Ishikawa (cell line): ENCODE measurements at regions not wholly inside any gene's neighbourhood (a gene's known extent, or its start where the extent isn't known, plus 50 kb on each side); places are given as distances from the start of the nearest gene placed in this dataset.

Experiments
- CREB1 ChIP-seq: IDR thresholded peaks from 2 replicates; pipeline ENCODE4 v1.6.1; 2012; ENCODE audit warnings: low read depth
- TF ChIP-seq, protein P1 (sequence below): IDR thresholded peaks from 2 replicates; pipeline ENCODE4 v1.6.1; 2012

DNA sequence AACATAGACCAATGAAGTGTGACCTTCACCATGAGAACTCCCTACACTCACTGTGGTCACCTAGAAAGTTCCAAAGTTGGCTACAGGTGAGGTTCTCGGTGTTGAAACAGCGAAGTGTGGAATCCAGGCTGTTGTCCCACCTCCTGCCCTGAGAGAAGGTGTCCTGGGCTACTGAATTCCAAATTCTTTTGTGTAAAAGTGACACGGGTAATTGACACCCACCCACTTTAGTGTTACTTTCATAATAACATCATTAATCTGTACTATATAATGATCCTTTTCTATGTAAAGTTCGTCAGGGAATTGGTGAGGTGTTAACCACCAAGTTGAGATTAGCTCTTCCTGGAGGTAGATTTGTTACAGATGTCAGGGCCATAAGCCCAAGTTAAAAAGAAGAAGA lies 690.7 kb downstream of the RWDD3 start:
- TF ChIP-seq, protein P1, sequence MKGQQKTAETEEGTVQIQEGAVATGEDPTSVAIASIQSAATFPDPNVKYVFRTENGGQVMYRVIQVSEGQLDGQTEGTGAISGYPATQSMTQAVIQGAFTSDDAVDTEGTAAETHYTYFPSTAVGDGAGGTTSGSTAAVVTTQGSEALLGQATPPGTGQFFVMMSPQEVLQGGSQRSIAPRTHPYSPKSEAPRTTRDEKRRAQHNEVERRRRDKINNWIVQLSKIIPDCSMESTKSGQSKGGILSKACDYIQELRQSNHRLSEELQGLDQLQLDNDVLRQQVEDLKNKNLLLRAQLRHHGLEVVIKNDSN, result no peak
- no peak for TF ChIP-seq CREB1
